GM19467 (cell line): ENCODE measurements at regions not wholly inside any gene's neighbourhood (a gene's known extent, or its start where the extent isn't known, plus 50 kb on each side); places are given as distances from the start of the nearest gene placed in this dataset.
"Not testable (repeated sequence)": the region's sequence is repeated elsewhere in the genome, so short reads cannot be mapped to it uniquely, and the experiment has no call there.

Experiments used
- ATAC-seq: cut with Tn5 transposase; IDR thresholded peaks from one replicate; pipeline ENCODE4 v1.9.1; 2021; ENCODE audit warnings: mild to moderate bottlenecking, moderate library complexity; ENCODE audit not compliant: unreplicated experiment

DNA sequence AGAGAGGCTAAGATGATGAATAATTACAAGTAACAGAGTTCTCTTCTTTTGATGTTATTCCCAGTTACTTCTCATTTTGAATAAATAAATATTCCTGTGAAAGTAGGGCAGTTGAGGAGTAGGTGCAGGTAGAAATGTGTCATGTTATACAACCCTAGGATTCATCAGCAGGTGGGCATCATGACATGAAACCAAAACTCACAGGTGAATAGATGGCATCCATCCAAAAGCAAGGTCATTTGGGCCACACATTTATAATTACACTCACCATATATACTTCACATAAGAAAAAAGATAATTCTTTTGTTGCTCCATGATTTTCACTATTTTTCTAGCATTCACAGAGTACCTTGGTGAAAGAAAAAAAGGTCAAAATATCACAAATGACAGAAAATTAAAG lies 273.6 kb downstream of the ZBBX start:
- ATAC-seq = no peak

DNA sequence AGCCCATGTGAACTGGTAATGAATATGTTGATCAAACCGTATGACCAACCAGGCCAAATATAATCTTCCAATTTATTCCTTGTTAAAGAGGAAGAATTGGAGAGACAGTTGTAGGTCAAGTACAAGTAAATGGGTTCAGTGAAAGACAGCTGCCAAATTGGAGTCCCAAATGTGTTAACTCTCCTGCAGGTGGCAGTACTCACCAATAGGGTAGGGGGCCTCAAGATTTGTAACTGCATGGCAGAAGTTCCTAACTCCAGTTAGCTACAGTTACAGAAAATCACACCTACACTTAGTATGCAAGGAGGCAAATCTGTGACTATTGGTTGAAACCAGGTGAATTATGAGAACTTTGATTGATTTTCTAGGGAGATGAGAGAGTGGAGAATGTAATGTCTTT lies 278.0 kb downstream of the ZBBX start:
- ATAC-seq = no peak

DNA sequence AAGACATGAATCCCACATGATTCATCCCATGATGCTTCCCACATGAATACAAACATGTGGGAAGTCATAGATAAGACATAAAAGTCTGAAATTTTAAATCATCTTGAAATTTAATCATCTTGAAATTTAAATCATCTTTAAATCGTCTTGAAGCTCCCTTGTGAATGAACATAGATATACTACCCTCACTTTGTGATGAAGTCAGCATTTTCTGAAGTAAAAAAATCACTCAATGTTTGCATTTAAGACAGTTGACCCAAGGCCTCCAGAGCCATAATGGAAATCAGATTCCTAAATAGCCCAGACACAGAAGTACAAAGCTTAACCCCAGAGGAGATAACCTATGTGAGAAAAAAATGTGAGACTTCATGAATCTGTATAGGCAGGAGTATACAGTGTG lies 279.4 kb downstream of the ZBBX start:
- ATAC-seq = no peak

DNA sequence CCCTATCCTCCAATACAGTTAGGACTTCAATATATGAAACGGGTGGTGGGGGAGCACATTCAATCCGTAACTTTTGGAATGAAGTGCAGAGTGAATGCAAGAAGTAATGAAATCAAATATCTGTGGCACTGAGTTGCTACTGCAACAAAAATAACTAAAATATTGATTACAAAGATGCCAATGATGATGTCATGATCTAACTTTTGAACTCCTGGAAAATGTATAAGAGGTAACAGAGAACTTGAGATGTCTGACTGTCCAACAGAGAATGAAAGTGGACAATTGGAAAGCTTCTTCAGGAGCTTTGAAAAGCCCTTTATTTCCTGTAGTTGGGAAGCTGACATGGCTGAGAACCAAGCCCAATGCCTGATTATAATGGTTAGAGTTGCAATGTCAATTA lies 279.9 kb downstream of the ZBBX start:
- ATAC-seq = no peak

DNA sequence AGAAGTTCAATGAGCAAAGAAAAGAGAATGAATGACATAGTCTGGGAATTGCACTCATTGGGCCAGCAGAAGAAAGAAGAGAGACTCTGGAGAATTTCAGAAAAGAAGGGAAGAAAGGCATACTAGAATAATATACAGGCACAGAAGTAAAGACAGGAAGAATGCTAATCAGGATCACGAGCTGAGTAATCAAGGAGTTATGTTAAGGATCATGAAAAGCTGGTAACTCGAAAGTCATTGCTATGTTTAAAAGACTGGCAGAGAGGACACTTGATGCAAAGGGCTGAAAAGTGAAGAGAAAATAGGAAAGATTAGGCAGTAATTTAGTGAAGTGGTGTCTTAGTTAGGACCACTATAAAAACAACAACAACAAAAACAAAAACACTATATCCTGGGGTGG lies 284.1 kb downstream of the ZBBX start:
- ATAC-seq = no peak

DNA sequence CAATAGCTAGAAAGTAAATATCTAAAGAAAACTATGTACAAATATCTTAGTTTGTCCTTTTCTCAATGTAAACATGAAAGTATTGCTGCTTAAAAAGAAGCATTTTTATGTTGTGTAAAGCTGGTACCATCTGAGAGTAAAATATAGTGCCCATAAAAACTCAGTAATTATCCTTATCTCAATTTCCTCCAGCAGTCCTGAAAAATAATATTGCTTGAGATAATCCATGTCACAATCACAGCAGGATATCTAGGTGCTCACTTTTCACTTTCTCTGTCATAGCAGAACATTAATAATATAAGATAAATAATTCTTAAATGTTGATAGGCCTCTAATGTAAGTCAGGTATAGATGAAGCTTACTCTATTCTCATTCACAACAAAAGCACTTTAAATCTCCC lies 285.5 kb downstream of the ZBBX start:
- no peak for ATAC-seq

DNA sequence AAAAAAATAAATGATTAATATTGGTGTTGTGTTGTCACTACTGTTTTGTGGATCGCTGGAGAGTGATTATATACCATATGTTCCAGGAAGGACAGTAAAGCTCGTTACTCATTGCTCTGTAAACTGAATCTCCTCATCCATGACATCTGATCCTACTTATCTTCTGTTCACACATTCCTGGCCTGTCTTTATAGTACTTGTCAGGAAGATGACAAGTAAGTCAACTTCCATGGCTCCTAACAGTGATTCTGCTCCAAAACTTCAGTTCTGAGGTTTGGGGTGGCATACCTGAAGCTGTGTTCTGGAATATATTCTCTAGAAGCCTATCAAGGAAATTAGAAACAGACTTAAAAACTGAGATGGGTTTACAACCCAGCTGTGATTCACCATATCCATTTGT lies 288.9 kb downstream of the ZBBX start:
- ATAC-seq = no peak

DNA sequence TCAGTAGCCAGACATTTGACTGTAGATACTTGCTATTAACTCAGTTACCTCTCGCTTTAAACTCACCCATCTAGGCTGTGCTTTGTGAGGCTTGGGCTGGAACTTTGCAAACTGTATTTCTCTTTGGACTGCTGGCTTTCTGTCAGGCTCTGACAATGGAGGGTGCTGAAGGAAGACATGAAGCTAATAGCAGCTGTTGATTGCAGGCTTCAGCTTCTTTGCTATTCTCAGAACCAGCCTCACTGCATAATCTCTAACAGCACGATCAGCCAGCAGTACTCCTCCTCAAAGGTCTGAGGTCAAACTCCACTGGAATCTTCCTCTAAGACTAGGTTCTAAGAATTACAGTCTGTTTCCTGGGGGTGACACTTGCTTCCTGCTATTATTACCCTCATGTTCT lies 295.6 kb downstream of the ZBBX start:
- no peak for ATAC-seq

DNA sequence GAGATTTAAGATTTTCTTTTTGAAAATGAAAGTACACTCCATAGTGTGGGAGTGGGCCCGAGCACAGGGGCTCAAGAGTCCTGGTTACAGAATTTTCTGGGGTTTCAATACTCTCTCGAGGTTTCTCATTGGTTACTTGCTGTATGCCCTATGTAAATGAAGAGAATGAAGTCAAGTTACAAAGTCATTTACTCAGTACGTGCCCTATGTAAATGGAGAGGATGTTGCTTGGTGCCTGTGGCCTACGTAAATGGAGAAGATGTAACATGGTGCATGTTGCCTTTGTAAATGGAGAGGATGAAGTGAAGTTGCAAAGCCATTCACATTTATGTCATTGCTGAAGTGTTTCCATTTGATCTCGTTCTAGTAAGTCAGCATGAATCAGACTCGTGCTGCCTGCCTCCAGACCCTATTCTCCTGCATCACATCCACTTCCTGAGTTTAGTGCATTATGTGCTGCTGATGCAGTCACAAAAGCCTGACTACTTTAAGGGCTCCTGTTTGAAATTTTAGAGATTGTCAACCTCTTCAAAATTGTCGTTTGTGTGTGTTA lies 302.0 kb downstream of the ZBBX start:
- no peak for ATAC-seq

DNA sequence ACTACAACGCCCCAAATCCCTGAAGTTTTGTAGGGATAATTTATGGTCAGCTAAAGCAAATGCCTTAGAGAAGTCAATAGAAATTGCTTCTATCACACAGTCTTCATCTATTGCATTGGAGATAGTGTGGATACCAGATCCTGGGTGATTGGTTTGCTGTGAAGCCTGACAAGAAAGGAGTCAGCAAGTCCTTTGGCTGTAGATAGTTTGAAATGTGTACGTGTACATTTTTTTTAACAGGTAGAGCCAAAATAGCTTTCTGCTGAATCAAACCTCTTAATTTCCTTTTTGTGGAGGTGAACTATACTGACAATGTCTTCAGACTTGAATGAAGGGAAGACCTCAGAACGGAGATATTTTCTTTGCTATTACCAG lies 312.3 kb downstream of the ZBBX start:
- no peak for ATAC-seq

DNA sequence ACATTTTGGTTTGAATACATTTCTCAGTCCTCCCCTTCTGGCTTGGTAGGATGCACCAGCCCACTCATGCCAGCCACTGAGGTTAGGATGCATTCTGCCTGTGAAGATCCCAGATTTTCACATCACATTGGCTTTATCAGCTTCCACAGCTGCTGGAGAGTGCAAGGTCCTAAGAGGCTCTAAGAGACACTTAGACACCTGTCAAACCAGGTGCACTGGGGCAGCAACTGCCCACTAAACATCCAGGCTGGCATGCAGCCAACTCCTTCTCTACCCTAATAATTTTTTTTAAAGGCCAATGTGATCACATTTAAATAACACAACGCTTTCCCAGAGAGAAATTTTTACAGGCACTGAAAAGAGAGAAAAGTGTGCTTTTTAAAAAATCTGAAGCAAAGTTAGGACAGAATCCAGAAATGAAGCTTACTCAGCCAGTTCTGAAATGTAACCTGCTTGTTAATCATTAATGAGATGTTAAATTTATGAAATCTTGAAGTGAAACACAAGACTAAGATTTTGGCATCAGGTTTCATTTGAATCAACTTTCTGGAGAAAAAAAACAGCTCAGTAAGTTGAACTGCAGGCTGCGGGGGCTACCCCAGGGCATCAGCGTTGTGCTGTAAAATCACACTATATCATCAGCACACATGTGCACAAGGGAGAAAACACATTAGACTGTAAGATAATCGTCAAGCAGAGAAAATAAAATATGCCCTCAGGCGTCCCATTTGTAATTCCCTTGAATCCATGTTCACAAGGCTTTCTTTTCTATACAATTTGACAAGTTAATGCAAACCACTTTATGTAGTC lies 312.9 kb downstream of the ZBBX start:
- peak; percentile 66 for ATAC-seq

DNA sequence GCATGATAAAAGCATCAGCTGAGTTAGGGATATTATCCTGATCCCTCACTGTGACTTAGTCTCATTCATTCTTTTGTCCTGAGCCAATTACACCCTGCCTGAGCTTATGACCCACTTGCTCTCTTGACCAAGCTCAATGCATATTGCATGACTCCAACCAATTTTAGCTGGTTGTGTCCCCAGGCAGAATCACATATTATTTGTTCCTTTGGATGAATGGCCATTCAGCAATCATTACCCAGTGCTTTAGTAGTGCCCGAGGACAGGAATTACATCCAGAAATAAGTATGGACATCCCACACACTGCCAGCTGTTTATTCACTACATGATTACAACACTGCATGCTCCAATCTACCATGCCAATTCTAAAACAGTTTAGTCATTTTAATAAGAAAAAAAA lies 322.5 kb downstream of the ZBBX start:
- ATAC-seq = no peak

DNA sequence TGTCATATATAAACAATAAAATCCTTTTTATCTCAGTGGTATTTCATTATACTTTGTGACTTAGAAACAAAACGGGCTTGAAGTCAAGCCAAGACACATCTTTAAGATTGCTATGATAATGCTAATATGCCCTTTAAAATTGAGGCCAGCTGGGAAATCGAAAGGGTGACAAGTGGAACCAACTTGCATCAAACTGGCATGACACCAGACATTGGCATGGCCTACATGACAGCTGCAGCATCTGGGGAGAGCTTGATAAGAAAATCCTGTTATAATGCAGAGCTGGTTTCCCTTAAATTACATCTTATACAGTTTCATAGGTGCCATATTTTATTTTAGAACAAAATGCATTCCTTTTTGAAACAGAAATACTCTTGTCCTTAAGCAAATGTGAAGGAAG lies 325.2 kb downstream of the ZBBX start:
- ATAC-seq = no peak

DNA sequence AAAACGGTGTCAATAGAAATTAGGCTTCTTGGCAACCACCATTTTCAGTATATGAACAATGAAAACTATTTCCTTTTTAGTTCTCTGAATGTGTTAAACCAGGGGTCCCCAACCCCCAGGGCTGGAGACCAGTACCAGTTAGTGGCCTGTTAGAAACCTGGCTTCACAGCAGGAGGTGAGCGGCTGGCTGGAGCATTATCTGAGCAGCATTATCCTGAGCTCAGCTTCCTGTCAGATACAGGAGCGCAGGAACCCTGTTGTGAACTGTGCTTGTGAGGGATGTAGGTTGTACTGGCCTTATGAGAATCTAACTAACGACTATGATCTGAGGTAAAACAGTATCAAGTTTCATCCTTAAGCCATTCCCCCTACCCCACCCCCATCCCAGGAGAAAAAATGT lies 328.7 kb downstream of the ZBBX start:
- ATAC-seq = no peak

DNA sequence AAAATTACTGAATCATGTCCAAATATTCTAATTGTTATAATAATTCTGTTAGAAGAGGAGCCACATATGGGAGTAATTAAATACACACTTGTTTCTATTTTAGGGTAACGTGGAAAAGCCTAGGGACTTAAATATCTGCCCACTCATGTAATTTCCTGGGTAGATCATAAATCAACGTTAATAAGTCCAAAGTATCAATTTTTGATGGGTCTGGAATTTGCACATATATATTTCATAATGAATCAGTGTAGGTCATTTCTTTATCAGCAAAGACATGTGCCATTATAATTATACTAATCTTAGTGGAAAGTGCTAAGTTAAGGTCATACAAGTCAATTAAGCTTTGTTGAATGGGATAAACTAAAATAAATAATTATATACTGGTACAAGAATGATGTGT lies 346.2 kb downstream of the ZBBX start:
- no peak for ATAC-seq

DNA sequence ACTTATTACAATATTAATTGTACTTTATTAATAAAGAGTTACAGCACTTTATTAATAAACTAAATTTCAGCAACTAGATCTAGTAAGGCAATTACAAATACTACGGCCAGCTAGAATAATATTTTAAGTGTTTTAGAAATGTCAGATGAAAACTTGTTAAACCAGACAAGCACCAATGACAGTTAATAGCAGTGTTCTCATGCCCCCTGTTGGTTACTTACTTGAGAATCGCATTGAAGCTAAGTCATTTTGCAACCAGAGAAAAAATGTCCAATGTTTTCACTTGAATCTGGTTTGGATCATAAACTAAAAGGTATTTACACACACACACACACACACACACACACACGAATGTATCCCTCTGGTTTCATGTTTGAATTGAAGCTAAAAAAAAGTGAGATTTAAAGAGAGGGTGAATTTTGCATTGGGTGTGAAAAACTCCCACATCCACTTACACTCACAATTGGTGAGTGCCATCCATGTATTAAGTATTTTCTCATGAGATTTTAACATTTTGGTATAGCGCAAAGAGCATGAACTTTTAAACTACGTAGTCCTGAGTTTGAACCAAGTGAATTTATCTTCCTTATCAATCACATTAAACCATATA lies 347.7 kb downstream of the ZBBX start:
- ATAC-seq = no peak

DNA sequence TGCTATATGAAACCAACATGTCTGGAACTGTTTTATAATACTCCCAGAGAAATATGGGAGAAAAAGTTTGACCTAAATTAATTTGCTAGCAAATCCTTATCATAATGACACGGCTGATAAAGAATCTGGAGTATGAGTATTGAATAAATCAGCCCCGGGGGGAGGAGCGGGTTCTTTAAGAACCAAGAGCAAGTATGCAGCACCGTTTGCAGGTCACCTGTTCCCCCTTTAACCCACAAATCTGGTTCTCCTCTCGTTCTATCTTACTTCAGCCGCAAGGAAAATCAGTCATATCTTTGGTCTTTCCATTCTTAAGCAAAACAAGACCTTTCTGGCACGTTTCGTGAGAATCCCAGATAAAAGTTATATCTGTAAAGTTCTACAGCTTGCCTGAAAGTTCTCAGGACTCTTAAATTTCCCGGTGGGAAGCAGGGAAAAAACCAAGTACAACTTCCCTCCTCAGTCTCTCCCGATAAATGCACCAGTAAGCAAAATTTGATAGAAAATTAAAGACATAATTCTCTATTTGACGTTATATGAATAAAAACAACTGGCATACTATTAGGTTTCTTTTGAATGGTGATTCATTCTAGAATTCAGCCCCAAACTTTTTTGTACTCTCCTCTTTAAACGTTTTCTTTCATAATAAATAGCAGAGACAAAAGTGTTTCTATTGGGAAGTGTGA lies 348.6 kb downstream of the ZBBX start:
- ATAC-seq = no peak

DNA sequence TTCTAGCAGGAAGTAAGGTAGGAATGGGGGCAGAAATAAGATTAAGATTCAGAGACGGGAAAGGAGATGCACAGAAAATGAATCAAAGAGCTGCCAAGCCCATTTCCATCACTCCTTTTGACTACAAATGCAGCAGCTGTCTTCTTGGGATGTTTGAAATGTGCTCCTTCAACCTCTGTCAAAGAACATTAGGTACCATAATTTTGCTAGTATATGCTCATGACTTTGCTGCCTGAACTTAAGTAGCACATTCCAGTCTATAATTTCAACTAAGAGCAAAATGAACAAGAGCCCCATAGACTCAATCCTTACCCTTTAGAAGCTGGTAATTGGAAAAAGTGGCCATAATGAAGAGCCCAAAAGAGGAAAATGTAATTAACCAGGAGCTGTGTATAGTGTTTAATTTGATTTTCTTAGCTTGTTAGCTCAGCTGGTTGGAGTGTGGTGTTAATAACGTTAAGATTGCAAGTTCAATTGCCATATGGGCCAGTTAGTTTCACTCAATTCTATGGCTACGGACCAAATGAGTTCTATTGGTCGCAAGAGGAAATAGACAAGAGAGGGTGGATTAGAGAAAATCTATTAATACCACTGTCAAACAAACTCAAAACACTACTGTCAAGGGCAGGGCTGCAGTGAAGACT lies 349.9 kb downstream of the ZBBX start:
- ATAC-seq = no peak

DNA sequence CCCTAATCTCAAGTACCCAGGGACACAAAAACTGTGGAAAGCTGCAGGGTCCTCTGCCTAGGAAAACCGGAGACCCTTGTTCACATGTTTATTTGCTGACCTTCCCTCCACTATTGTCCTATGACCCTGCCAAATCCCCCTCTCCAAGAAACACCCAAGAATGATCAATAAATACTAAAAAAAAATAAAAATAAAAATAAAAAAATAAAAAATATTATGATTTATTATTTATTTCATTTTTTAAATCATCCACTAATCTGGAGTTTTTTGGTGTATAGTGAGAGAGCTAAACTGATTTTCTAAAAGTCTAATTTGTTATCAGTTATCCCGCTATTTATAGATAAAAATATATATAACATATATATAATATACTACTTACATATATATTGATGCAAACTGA lies 360.6 kb downstream of the ZBBX start:
- not testable (repeated sequence) for ATAC-seq

DNA sequence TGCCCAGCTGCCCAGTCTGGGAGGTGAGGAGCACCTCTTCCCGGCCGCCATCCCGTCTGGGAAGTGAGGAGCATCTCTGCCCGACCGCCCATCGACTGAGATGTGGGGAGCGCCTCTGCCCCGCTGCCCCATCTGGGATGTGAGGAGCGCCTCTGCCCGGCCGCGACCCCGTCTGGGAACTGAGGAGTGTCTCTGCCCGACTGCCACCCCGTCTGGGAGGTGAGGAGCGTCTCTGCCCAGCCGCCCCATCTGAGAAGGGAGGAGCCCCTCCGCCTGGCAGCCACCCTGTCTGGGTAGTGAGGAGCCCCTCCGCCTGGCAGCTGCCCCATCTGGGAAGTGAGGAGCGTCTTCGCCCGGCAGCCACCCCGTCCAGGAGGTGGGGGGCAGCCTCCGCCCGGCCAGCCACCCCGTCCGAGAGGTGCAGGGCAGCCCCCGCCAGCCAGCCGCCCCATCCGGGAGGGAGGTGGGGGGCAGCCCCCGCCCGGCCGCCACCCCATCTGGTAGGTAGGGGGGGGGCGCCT lies 361.4 kb downstream of the ZBBX start:
- ATAC-seq = not testable (repeated sequence)

DNA sequence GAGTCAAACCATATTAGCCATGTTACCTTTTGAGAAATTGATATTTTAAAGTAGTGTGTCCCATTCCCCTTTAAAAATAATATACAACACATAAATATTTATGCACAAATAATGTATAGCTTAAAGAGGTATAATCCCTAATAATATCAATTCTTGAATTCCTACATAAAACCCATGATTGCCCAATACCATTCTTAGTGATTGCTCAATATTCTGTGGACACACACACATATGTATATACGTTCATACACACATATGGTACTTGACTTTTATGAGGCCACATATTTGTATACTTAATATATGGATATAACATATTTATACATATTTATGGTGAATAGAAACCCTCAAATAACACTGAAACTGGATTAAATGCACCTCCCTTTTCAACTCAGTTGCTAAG lies 367.4 kb downstream of the ZBBX start:
- ATAC-seq = no peak
